ENCODE measurements at regions not wholly inside any gene's neighbourhood (a gene's known extent, or its start where the extent isn't known, plus 50 kb on each side); places are given as distances from the start of the nearest gene placed in this dataset.

DNA sequence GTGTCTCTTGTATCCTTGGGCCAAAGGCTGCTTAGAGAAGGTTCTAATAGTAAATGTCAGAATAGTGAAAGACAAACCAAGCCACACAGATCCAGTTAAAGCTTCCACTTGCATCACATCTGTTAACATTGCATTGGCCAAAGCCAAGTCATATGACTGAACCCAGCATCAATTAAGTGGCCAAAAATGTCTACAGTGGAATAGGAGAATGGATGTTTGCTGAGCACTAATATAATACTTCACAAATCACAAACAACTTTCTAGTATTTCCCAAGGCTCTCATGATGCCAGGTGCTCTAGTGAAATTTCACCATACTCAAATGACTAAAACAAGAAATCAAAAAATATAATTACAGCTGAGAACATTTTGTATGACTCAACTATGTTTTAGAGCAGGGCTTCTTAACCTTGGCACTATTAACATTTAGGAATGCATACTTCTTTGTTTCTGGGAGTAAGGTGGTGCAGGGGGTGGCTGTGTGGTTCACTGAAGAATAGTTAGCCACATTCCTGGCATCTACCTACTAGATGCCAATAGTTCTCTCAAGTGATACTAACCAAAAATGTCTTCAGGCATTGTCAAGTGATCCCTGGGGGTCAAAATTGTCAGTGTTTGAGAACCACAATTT lies 148.0 kb upstream of the SPTLC3 start:
- peaks cover 0 to 2% (median 0%) of the 10 kb centered on the region in 4 donors for H3K27me3 ChIP-seq (ENCODE audit: control insufficient read depth in 4 of 4, insufficient read depth in 4 of 4, low read length in 3 of 4)
- H3K36me3 ChIP-seq (ENCODE audit: control insufficient read depth in 4 of 4, insufficient read depth in 3 of 4, low read depth in 1 of 4, low read length in 3 of 4), result no peaks in the 10 kb centered on the region
- no peaks in the 10 kb centered on the region for H3K4me1 ChIP-seq (ENCODE audit: control insufficient read depth in 4 of 4, insufficient read depth in 4 of 4, low read length in 3 of 4)
- H3K9ac ChIP-seq (ENCODE audit: low read depth in 1 of 2, low read length in 2 of 2), result no peak overlapping the region
- no peak overlapping the region for H3K27ac ChIP-seq (ENCODE audit: low read depth in 1 of 2, low read length in 2 of 2)
- no peak for TF ChIP-seq NR2F2 (IDR thresholded peaks at IDR 0.05)
- TF ChIP-seq, protein P1, sequence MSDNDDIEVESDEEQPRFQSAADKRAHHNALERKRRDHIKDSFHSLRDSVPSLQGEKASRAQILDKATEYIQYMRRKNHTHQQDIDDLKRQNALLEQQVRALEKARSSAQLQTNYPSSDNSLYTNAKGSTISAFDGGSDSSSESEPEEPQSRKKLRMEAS (IDR thresholded peaks at IDR 0.05), result no peak
- no peak for TF ChIP-seq JUND (IDR thresholded peaks at IDR 0.05)
- no peak for TF ChIP-seq CTCF (IDR thresholded peaks at IDR 0.05; ENCODE audit: low read depth, low read length, missing input control)
- TF ChIP-seq FOXA1 (IDR thresholded peaks at IDR 0.05), result no peak
- DNase-seq (ENCODE audit: low spot score), result no peak
- no peak overlapping the region for H3K4me3 ChIP-seq (ENCODE audit: low read depth in 1 of 3, low read length in 3 of 3)
- H3K9me3 ChIP-seq (ENCODE audit: control insufficient read depth in 4 of 4, low read length in 3 of 4), result no peaks in the 10 kb centered on the region

DNA sequence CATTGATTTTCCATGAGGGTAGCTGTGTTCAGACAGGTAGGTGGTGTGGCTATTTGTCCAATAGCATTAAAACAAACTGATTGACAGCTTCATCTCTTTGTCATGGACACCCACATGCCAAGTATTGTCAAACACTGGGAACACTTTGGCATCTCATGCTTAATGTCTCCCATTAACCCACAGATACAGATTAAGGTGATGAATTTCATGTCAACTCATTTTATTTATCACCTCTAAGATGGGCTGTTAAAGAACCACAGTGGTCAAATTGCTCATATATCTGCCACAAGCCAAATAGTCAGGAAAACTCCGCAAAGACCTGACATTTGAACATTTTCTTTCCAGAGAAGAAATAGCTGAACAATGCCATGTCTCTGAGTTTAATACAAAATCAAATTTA lies 139.1 kb upstream of the SPTLC3 start:
- 92% methylated on average over 1 of the region's 1 CpG for WGBS
- no peak for DNase-seq (ENCODE audit: low spot score)
- H3K4me1 ChIP-seq (ENCODE audit: control insufficient read depth in 4 of 4, insufficient read depth in 4 of 4, low read length in 3 of 4), result no peaks in the 10 kb centered on the region
- H3K9me3 ChIP-seq (ENCODE audit: control insufficient read depth in 4 of 4, low read length in 3 of 4), result no peaks in the 10 kb centered on the region
- no peaks in the 10 kb centered on the region for H3K27me3 ChIP-seq (ENCODE audit: control insufficient read depth in 4 of 4, insufficient read depth in 4 of 4, low read length in 3 of 4)
- H3K4me3 ChIP-seq (ENCODE audit: low read depth in 1 of 3, low read length in 3 of 3), result no peak overlapping the region
- no peak overlapping the region for H3K9ac ChIP-seq (ENCODE audit: low read depth in 1 of 2, low read length in 2 of 2)
- no peak for TF ChIP-seq HNF4G (IDR thresholded peaks at IDR 0.05)
- TF ChIP-seq JUND (IDR thresholded peaks at IDR 0.05), result no peak
- no peak for TF ChIP-seq NR2F2 (IDR thresholded peaks at IDR 0.05)
- no peak for TF ChIP-seq CTCF (IDR thresholded peaks at IDR 0.05; ENCODE audit: low read depth, low read length, missing input control)
- TF ChIP-seq FOXA1 (IDR thresholded peaks at IDR 0.05), result no peak
- TF ChIP-seq, protein P1 (IDR thresholded peaks at IDR 0.05), result no peak
- no peak for TF ChIP-seq YY1 (IDR thresholded peaks at IDR 0.05)
- no peak for TF ChIP-seq ZBTB33 (IDR thresholded peaks at IDR 0.05)
- no peak for TF ChIP-seq FOXA2 (IDR thresholded peaks at IDR 0.05)
- TF ChIP-seq EGR1 (IDR thresholded peaks at IDR 0.05; ENCODE audit: low read depth in 2 of 2), result no peak
- TF ChIP-seq RAD21 (IDR thresholded peaks at IDR 0.05), result no peak
- no peak for TF ChIP-seq SP1 (IDR thresholded peaks at IDR 0.05)
- no peak for TF ChIP-seq GABPA (IDR thresholded peaks at IDR 0.05 in 1 of 2, conservative IDR thresholded peaks at IDR 0.05 in 1 of 2)
- TF ChIP-seq TAF1 (conservative IDR thresholded peaks at IDR 0.05), result no peak
- TF ChIP-seq REST (IDR thresholded peaks at IDR 0.05), result no peak
- no peak overlapping the region for H3K27ac ChIP-seq (ENCODE audit: low read depth in 1 of 2, low read length in 2 of 2)
- no peaks in the 10 kb centered on the region for H3K36me3 ChIP-seq (ENCODE audit: control insufficient read depth in 4 of 4, insufficient read depth in 3 of 4, low read depth in 1 of 4, low read length in 3 of 4)
